ENCODE measurements at regions not wholly inside any gene's neighbourhood (a gene's known extent, or its start where the extent isn't known, plus 50 kb on each side); places are given as distances from the start of the nearest gene placed in this dataset.

GRCh38 chr9:89887286-89887685 is 282.5 kb downstream of the GADD45G start:
- TF ChIP-seq YY1 (IDR thresholded peaks at IDR 0.05; ENCODE audit: insufficient read depth, insufficient read length) (no peak), SUZ12 (IDR thresholded peaks at IDR 0.05; ENCODE audit: extremely low read depth, insufficient read depth, insufficient read length) (no peak)
